NB4 (cell line): ENCODE measurements at regions not wholly inside any gene's neighbourhood (a gene's known extent, or its start where the extent isn't known, plus 50 kb on each side); places are given as distances from the start of the nearest gene placed in this dataset.

Experiments
- MAX ChIP-seq: IDR thresholded peaks from 2 replicates; pipeline ENCODE4 v1.6.1; 2011; ENCODE audit warnings: low read depth, low read length
- POLR2A ChIP-seq: IDR thresholded peaks from 2 replicates; pipeline ENCODE4 v1.6.1; 2011; ENCODE audit warnings: mild to moderate bottlenecking; ENCODE audit not compliant: insufficient read length; ENCODE audit errors: extremely low read depth
- TF ChIP-seq, protein P1 (sequence below): IDR thresholded peaks from one replicate; pipeline ENCODE4 v1.5.1; 2012; ENCODE audit warnings: low read depth, low read length

DNA sequence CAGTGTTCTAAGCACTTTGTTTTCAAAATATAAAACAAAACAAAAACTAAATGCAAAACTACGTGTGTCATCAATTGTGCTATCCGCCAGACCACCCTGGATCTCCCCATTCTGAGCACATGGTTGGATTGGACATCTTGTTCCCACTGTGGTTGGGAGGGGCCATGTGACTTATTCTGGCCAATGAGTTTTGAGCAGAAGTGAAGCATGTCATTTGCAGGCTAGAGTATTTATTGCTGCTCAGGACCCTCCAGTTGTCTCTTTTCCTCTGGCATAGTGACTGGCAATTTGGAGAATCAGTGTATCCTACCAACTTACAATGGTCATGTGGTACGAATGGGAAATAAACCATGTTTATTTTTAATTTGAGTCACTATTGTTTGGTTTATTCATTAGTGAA, 70.2 kb upstream of the ST8SIA2 start:
- TF ChIP-seq, protein P1, sequence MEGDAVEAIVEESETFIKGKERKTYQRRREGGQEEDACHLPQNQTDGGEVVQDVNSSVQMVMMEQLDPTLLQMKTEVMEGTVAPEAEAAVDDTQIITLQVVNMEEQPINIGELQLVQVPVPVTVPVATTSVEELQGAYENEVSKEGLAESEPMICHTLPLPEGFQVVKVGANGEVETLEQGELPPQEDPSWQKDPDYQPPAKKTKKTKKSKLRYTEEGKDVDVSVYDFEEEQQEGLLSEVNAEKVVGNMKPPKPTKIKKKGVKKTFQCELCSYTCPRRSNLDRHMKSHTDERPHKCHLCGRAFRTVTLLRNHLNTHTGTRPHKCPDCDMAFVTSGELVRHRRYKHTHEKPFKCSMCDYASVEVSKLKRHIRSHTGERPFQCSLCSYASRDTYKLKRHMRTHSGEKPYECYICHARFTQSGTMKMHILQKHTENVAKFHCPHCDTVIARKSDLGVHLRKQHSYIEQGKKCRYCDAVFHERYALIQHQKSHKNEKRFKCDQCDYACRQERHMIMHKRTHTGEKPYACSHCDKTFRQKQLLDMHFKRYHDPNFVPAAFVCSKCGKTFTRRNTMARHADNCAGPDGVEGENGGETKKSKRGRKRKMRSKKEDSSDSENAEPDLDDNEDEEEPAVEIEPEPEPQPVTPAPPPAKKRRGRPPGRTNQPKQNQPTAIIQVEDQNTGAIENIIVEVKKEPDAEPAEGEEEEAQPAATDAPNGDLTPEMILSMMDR, result no peak
- TF ChIP-seq POLR2A (no peak), MAX (no peak)
